WTC11 (cell line): ENCODE measurements at regions not wholly inside any gene's neighbourhood (a gene's known extent, or its start where the extent isn't known, plus 50 kb on each side); places are given as distances from the start of the nearest gene placed in this dataset.

Experiments
- JUN ChIP-seq: sonication (generic); formaldehyde crosslinking; IDR thresholded peaks from 2 replicates; pipeline ENCODE4 v1.8.0; 2023; ENCODE audit warnings: mild to moderate bottlenecking, missing genetic modification reagents
- NFYB ChIP-seq: sonication (generic); formaldehyde crosslinking; conservative IDR thresholded peaks from 2 replicates; pipeline ENCODE4 v1.8.0; 2022; ENCODE audit warnings: low read depth, missing genetic modification reagents
- NR2C2 ChIP-seq: sonication (generic); formaldehyde crosslinking; IDR thresholded peaks from 2 replicates; pipeline ENCODE4 v1.8.0; 2022; ENCODE audit warnings: mild to moderate bottlenecking, missing genetic modification reagents
- SMAD3 ChIP-seq: sonication (generic); formaldehyde crosslinking; IDR thresholded peaks from 2 replicates; pipeline ENCODE4 v1.8.0; 2022; ENCODE audit warnings: missing genetic modification reagents, mild to moderate bottlenecking, borderline replicate concordance
- TEAD4 ChIP-seq: sonication (generic); formaldehyde crosslinking; IDR thresholded peaks from 2 replicates; pipeline ENCODE4 v1.8.0; 2022; ENCODE audit warnings: mild to moderate bottlenecking, missing genetic modification reagents
- ZNF121 ChIP-seq: sonication (generic); formaldehyde crosslinking; IDR thresholded peaks from 2 replicates; pipeline ENCODE4 v1.8.0; 2023; ENCODE audit warnings: missing genetic modification reagents
- TF ChIP-seq, protein P1 (sequence below): sonication (generic); formaldehyde crosslinking; IDR thresholded peaks from 2 replicates; pipeline ENCODE4 v1.8.0; 2022; ENCODE audit warnings: mild to moderate bottlenecking, missing genetic modification reagents
- TF ChIP-seq, protein P2 (sequence below): sonication (generic); formaldehyde crosslinking; IDR thresholded peaks from 2 replicates; pipeline ENCODE4 v1.8.1; 2023; ENCODE audit warnings: mild to moderate bottlenecking, missing genetic modification reagents, moderate library complexity
- TF ChIP-seq, protein P3 (sequence below): fragments of 200-600 bp; IDR thresholded peaks from 2 replicates; pipeline ENCODE4 v1.8.0; 2022; ENCODE audit warnings: antibody characterized with exemption
- TF ChIP-seq, protein P4 (sequence below): sonication (generic); formaldehyde crosslinking; IDR thresholded peaks from 2 replicates; pipeline ENCODE4 v1.8.0; 2023; ENCODE audit warnings: mild to moderate bottlenecking, missing genetic modification reagents
- TF ChIP-seq, protein P5 (sequence below): sonication (generic); formaldehyde crosslinking; IDR thresholded peaks from 2 replicates; pipeline ENCODE4 v1.8.0; 2023; ENCODE audit warnings: missing genetic modification reagents

DNA sequence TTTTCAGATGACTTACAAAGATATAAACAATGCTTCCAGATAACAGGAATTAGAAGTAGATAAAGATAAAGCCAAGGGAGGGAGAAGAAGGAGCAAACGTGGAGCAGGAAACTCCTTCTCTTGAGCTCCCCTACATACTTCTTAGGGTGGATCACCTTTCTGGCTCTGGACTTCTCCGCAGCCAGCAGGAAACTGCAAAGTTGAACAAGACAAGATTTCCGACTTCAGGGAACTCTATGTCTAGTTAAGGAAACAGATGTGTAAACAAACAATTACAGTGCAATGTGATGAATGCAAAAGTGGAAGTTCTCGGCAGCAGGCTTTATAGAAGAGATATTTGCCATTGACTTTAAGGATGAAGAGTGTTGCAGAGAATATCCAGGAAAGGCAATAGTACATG lies 134.0 kb upstream of the MARCKS start:
- TF ChIP-seq, protein P1, sequence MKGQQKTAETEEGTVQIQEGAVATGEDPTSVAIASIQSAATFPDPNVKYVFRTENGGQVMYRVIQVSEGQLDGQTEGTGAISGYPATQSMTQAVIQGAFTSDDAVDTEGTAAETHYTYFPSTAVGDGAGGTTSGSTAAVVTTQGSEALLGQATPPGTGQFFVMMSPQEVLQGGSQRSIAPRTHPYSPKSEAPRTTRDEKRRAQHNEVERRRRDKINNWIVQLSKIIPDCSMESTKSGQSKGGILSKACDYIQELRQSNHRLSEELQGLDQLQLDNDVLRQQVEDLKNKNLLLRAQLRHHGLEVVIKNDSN, result no peak
- TF ChIP-seq ZNF121 (no peak), NFYB (CRISPR knock-in tag) (no peak), TEAD4 (CRISPR knock-in tag) (no peak), JUN (CRISPR knock-in tag) (no peak), NR2C2 (CRISPR knock-in tag) (no peak), SMAD3 (no peak)
- TF ChIP-seq, protein P2, sequence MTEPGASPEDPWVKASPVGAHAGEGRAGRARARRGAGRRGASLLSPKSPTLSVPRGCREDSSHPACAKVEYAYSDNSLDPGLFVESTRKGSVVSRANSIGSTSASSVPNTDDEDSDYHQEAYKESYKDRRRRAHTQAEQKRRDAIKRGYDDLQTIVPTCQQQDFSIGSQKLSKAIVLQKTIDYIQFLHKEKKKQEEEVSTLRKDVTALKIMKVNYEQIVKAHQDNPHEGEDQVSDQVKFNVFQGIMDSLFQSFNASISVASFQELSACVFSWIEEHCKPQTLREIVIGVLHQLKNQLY, result no peak
- TF ChIP-seq, protein P3, sequence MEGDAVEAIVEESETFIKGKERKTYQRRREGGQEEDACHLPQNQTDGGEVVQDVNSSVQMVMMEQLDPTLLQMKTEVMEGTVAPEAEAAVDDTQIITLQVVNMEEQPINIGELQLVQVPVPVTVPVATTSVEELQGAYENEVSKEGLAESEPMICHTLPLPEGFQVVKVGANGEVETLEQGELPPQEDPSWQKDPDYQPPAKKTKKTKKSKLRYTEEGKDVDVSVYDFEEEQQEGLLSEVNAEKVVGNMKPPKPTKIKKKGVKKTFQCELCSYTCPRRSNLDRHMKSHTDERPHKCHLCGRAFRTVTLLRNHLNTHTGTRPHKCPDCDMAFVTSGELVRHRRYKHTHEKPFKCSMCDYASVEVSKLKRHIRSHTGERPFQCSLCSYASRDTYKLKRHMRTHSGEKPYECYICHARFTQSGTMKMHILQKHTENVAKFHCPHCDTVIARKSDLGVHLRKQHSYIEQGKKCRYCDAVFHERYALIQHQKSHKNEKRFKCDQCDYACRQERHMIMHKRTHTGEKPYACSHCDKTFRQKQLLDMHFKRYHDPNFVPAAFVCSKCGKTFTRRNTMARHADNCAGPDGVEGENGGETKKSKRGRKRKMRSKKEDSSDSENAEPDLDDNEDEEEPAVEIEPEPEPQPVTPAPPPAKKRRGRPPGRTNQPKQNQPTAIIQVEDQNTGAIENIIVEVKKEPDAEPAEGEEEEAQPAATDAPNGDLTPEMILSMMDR, result no peak
- TF ChIP-seq, protein P4, sequence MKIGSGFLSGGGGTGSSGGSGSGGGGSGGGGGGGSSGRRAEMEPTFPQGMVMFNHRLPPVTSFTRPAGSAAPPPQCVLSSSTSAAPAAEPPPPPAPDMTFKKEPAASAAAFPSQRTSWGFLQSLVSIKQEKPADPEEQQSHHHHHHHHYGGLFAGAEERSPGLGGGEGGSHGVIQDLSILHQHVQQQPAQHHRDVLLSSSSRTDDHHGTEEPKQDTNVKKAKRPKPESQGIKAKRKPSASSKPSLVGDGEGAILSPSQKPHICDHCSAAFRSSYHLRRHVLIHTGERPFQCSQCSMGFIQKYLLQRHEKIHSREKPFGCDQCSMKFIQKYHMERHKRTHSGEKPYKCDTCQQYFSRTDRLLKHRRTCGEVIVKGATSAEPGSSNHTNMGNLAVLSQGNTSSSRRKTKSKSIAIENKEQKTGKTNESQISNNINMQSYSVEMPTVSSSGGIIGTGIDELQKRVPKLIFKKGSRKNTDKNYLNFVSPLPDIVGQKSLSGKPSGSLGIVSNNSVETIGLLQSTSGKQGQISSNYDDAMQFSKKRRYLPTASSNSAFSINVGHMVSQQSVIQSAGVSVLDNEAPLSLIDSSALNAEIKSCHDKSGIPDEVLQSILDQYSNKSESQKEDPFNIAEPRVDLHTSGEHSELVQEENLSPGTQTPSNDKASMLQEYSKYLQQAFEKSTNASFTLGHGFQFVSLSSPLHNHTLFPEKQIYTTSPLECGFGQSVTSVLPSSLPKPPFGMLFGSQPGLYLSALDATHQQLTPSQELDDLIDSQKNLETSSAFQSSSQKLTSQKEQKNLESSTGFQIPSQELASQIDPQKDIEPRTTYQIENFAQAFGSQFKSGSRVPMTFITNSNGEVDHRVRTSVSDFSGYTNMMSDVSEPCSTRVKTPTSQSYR (CRISPR knock-in tag), result no peak
- TF ChIP-seq, protein P5, sequence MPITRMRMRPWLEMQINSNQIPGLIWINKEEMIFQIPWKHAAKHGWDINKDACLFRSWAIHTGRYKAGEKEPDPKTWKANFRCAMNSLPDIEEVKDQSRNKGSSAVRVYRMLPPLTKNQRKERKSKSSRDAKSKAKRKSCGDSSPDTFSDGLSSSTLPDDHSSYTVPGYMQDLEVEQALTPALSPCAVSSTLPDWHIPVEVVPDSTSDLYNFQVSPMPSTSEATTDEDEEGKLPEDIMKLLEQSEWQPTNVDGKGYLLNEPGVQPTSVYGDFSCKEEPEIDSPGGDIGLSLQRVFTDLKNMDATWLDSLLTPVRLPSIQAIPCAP (CRISPR knock-in tag), result no peak
